ENCODE measurements at regions not wholly inside any gene's neighbourhood (a gene's known extent, or its start where the extent isn't known, plus 50 kb on each side); places are given as distances from the start of the nearest gene placed in this dataset.

- no peak for TF ChIP-seq CTCF (IDR thresholded peaks at IDR 0.05; ENCODE audit: poor library complexity, severe bottlenecking)
- no peak for TF ChIP-seq MXI1 (conservative IDR thresholded peaks at IDR 0.05; ENCODE audit: poor library complexity, severe bottlenecking)
- no peak for TF ChIP-seq REST (IDR thresholded peaks at IDR 0.05; ENCODE audit: borderline replicate concordance)
- no peak for TF ChIP-seq EZH2 (IDR thresholded peaks at IDR 0.05; ENCODE audit: borderline replicate concordance, insufficient read depth, low read length, poor library complexity, severe bottlenecking)
- TF ChIP-seq POLR2AphosphoS5 (IDR thresholded peaks at IDR 0.05), result no peak
- no peak for TF ChIP-seq EP300 (conservative IDR thresholded peaks at IDR 0.05; ENCODE audit: poor library complexity, severe bottlenecking)
- TF ChIP-seq TAF1 (IDR thresholded peaks at IDR 0.05; ENCODE audit: low read depth), result no peak
- no peak for TF ChIP-seq SMC3 (conservative IDR thresholded peaks at IDR 0.05; ENCODE audit: poor library complexity)
Observed at GRCh38 chr1:38708701-38709258, 150.8 kb downstream of the RRAGC start.

Measured in neural cell (in vitro differentiated cells).